ENCODE measurements at regions not wholly inside any gene's neighbourhood (a gene's known extent, or its start where the extent isn't known, plus 50 kb on each side); places are given as distances from the start of the nearest gene placed in this dataset.

GRCh38 chr2:223165423-223166214, 113.6 kb downstream of the KCNE4 start:
- Histone ChIP-seq H3K9ac (ENCODE audit: low read depth in 1 of 2, low read length in 2 of 2) (no peak overlapping the region), H3K27ac (ENCODE audit: low read depth in 1 of 2, low read length in 2 of 2) (no peak overlapping the region), H3K4me1 (ENCODE audit: control insufficient read depth in 4 of 4, insufficient read depth in 4 of 4, low read length in 3 of 4) (no peaks in the 10 kb centered on the region), H3K4me3 (ENCODE audit: low read depth in 1 of 3, low read length in 3 of 3) (no peak overlapping the region), H3K9me3 (ENCODE audit: control insufficient read depth in 4 of 4, low read length in 3 of 4) (no peaks in the 10 kb centered on the region), H3K36me3 (ENCODE audit: control insufficient read depth in 4 of 4, insufficient read depth in 3 of 4, low read depth in 1 of 4, low read length in 3 of 4) (no peaks in the 10 kb centered on the region), H3K27me3 (ENCODE audit: control insufficient read depth in 4 of 4, insufficient read depth in 4 of 4, low read length in 3 of 4) (no peaks in the 10 kb centered on the region)
- TF ChIP-seq FOXA2 (IDR thresholded peaks at IDR 0.05): no peak
- no peak for TF ChIP-seq RXRA (IDR thresholded peaks at IDR 0.05)
- TF ChIP-seq HNF4A (conservative IDR thresholded peaks at IDR 0.05): no peak
- TF ChIP-seq ATF3 (IDR thresholded peaks at IDR 0.05): no peak
- no peak for TF ChIP-seq CTCF (IDR thresholded peaks at IDR 0.05; ENCODE audit: low read depth, low read length, missing input control)
- TF ChIP-seq JUND (IDR thresholded peaks at IDR 0.05): no peak
- TF ChIP-seq RAD21 (IDR thresholded peaks at IDR 0.05): no peak
- no peak for TF ChIP-seq TAF1 (conservative IDR thresholded peaks at IDR 0.05)
- TF ChIP-seq EGR1 (IDR thresholded peaks at IDR 0.05; ENCODE audit: low read depth in 2 of 2): no peak
- TF ChIP-seq SP1 (IDR thresholded peaks at IDR 0.05): no peak
- no peak for TF ChIP-seq NR2F2 (IDR thresholded peaks at IDR 0.05)
- no peak for TF ChIP-seq HNF4G (IDR thresholded peaks at IDR 0.05)
- TF ChIP-seq FOXA1 (IDR thresholded peaks at IDR 0.05): no peak
- no peak for DNase-seq (ENCODE audit: low spot score)
- 86% methylated on average over 2 of the region's 2 CpGs for WGBS

DNA sequence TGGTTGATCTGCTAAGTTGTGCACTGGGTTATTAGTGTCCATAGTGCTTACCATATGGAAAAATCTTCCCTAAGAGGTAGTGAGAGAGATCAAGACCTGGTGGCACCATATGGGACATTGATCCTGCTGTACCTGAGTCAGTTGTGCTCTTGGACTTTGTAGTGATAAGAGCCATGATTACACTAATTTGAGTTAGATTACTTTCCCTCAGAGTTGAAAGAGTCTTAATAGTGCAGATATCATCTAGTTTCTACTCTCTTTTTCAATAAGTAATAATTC, 114.2 kb downstream of the KCNE4 start:
- Histone ChIP-seq H3K9ac (ENCODE audit: low read depth in 1 of 2, low read length in 2 of 2) (no peak overlapping the region), H3K4me3 (ENCODE audit: low read depth in 1 of 3, low read length in 3 of 3) (no peak overlapping the region), H3K9me3 (ENCODE audit: control insufficient read depth in 4 of 4, low read length in 3 of 4) (no peaks in the 10 kb centered on the region), H3K4me1 (ENCODE audit: control insufficient read depth in 4 of 4, insufficient read depth in 4 of 4, low read length in 3 of 4) (no peaks in the 10 kb centered on the region), H3K27me3 (ENCODE audit: control insufficient read depth in 4 of 4, insufficient read depth in 4 of 4, low read length in 3 of 4) (no peaks in the 10 kb centered on the region), H3K36me3 (ENCODE audit: control insufficient read depth in 4 of 4, insufficient read depth in 3 of 4, low read depth in 1 of 4, low read length in 3 of 4) (no peaks in the 10 kb centered on the region), H3K27ac (ENCODE audit: low read depth in 1 of 2, low read length in 2 of 2) (no peak overlapping the region)
- no peak for DNase-seq (ENCODE audit: low spot score)
- TF ChIP-seq ATF3 (IDR thresholded peaks at IDR 0.05) (no peak), REST (IDR thresholded peaks at IDR 0.05) (no peak), RXRA (IDR thresholded peaks at IDR 0.05) (no peak), TAF1 (conservative IDR thresholded peaks at IDR 0.05) (no peak), FOXA2 (IDR thresholded peaks at IDR 0.05) (no peak), CTCF (IDR thresholded peaks at IDR 0.05; ENCODE audit: low read depth, low read length, missing input control) (no peak)
- TF ChIP-seq, protein P1, sequence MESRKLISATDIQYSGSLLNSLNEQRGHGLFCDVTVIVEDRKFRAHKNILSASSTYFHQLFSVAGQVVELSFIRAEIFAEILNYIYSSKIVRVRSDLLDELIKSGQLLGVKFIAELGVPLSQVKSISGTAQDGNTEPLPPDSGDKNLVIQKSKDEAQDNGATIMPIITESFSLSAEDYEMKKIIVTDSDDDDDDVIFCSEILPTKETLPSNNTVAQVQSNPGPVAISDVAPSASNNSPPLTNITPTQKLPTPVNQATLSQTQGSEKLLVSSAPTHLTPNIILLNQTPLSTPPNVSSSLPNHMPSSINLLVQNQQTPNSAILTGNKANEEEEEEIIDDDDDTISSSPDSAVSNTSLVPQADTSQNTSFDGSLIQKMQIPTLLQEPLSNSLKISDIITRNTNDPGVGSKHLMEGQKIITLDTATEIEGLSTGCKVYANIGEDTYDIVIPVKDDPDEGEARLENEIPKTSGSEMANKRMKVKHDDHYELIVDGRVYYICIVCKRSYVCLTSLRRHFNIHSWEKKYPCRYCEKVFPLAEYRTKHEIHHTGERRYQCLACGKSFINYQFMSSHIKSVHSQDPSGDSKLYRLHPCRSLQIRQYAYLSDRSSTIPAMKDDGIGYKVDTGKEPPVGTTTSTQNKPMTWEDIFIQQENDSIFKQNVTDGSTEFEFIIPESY (IDR thresholded peaks at IDR 0.05): no peak

Measured in liver (tissue), 8 donors.